RWPE2 (cell line): ENCODE measurements at regions not wholly inside any gene's neighbourhood (a gene's known extent, or its start where the extent isn't known, plus 50 kb on each side); places are given as distances from the start of the nearest gene placed in this dataset.
A peak's percentile ranks its signal among the peaks of the same experiment; 100 is the strongest.

Experiments
- ATAC-seq: fragments of 200-7000 bp; cut with Tn5 transposase; 3 replicates; pipeline ENCODE4 v1.9.1; 2021; ENCODE audit warnings: low read depth
- DNase-seq: peaks from one replicate; pipeline ENCODE4 v3.0.0-alpha.2; 2020; ENCODE audit warnings: low spot score
- H3K27ac ChIP-seq: fragments of 450-650 bp; 2 replicates; pipeline ENCODE4 v1.5.1; 2017; ENCODE audit warnings: mild to moderate bottlenecking; ENCODE audit not compliant: poor library complexity, severe bottlenecking
- H3K27me3 ChIP-seq: fragments of 250-450 bp; sonication (Bioruptor Pico); 2 replicates; pipeline ENCODE4 v1.5.1; 2021; ENCODE audit warnings: mild to moderate bottlenecking, moderate library complexity; ENCODE audit not compliant: insufficient read depth, poor library complexity, severe bottlenecking
- H3K36me3 ChIP-seq: fragments of 250-450 bp; sonication (Bioruptor Pico); 2 replicates; pipeline ENCODE4 v1.5.1; 2020; ENCODE audit warnings: low read depth, mild to moderate bottlenecking, moderate library complexity
- H3K4me1 ChIP-seq: fragments of 250-450 bp; sonication (Bioruptor Pico); 2 replicates; pipeline ENCODE4 v1.5.1; 2021; ENCODE audit warnings: mild to moderate bottlenecking, moderate library complexity; ENCODE audit not compliant: insufficient read depth, poor library complexity, severe bottlenecking
- H3K4me3 ChIP-seq: fragments of 250-450 bp; sonication (Bioruptor Pico); 2 replicates; pipeline ENCODE4 v1.5.1; 2021; ENCODE audit warnings: mild to moderate bottlenecking, moderate library complexity; ENCODE audit not compliant: severe bottlenecking
- H3K9me3 ChIP-seq: fragments of 250-450 bp; sonication (Bioruptor Pico); 2 replicates; pipeline ENCODE4 v1.5.1; 2021; ENCODE audit warnings: mild to moderate bottlenecking, moderate library complexity; ENCODE audit not compliant: severe bottlenecking
- TF ChIP-seq, protein P1 (sequence below): fragments of 450-650 bp; IDR thresholded peaks from one replicate; pipeline ENCODE4 v1.5.1; 2017; ENCODE audit warnings: mild to moderate bottlenecking, moderate library complexity; ENCODE audit not compliant: poor library complexity, severe bottlenecking

DNA sequence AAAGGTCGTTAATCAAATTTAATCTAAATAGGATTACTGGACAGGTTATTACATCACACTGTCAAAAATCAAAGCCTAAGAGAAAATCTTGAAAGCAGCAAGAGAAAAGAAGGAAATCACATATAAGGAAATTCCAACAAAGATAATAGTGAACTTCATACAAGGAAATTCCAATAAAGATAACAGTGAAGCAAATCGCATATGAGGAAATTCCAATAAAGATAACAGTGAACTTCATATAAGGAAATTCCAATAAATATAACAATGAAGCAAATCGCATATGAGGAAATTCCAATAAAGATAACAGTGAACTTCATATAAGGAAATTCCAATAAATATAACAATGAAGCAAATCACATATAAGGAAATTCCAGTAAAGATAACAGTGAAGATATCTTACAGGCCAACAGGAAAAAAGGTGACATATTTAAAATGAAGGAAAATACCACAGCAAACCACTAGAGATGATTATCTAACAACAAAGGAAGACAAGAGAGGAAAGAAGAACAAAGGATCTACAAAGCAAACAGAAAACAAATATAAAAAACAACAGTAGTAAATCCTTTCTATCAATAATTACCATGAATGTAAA is 787.7 kb downstream of the CCDC85A start:
- no peak overlapping the region for H3K27ac ChIP-seq
- no peaks in the 10 kb centered on the region for H3K27me3 ChIP-seq
- no peaks in the 10 kb centered on the region for H3K9me3 ChIP-seq
- H3K4me3 ChIP-seq = no peak overlapping the region
- DNase-seq (no peak), ATAC-seq (no peak)
- H3K36me3 ChIP-seq = no peaks in the 10 kb centered on the region
- TF ChIP-seq, protein P1, sequence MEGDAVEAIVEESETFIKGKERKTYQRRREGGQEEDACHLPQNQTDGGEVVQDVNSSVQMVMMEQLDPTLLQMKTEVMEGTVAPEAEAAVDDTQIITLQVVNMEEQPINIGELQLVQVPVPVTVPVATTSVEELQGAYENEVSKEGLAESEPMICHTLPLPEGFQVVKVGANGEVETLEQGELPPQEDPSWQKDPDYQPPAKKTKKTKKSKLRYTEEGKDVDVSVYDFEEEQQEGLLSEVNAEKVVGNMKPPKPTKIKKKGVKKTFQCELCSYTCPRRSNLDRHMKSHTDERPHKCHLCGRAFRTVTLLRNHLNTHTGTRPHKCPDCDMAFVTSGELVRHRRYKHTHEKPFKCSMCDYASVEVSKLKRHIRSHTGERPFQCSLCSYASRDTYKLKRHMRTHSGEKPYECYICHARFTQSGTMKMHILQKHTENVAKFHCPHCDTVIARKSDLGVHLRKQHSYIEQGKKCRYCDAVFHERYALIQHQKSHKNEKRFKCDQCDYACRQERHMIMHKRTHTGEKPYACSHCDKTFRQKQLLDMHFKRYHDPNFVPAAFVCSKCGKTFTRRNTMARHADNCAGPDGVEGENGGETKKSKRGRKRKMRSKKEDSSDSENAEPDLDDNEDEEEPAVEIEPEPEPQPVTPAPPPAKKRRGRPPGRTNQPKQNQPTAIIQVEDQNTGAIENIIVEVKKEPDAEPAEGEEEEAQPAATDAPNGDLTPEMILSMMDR = no peak
- no peaks in the 10 kb centered on the region for H3K4me1 ChIP-seq

DNA sequence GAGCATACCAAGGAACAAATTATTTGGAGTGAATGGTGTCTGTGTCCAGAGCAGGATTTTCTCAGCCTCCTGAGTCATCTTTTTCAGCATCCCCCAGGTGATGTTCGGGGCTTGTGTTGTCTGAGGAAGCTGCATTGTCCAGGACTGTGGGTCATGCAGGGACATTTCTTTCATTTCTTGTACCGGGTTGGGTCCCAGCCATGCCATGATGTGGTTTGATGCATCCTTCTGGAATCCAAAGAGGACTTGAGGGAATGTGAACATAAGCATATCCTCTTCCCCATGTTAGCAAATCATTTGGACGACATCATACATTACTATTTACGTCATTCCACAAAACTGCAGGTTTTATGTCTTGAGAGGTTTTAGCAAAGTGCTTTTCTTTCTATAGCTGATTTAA is 797.8 kb downstream of the CCDC85A start:
- TF ChIP-seq, protein P1 = no peak
- Histone ChIP-seq H3K36me3 (no peaks in the 10 kb centered on the region), H3K4me3 (no peak overlapping the region), H3K4me1 (no peaks in the 10 kb centered on the region), H3K27me3 (no peaks in the 10 kb centered on the region), H3K9me3 (no peaks in the 10 kb centered on the region), H3K27ac (no peak overlapping the region)
- DNase-seq (no peak), ATAC-seq (no peak)

DNA sequence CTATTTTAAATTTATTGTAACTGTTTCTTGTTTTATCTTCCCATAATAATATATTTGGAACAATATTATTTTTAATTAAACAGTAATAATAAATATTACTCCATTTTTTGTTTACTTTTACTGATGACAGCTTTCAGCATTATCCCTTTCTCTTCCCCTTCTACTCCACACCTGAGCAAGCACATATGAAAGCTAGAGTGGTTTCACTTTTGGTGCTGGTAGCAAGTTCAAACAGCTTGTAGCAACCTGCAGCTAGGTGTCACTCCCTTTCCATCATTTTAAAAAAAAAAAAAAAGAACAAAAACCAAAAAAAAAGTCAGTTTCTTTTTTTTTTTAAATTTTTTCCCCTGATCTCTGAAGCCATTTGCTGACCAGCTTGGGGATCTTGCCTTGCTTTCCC is 801.8 kb downstream of the CCDC85A start:
- Histone ChIP-seq H3K4me3 (no peak overlapping the region), H3K9me3 (no peaks in the 10 kb centered on the region), H3K27me3 (no peaks in the 10 kb centered on the region), H3K4me1 (no peaks in the 10 kb centered on the region), H3K36me3 (no peaks in the 10 kb centered on the region), H3K27ac (no peak overlapping the region)
- DNase-seq = no peak
- ATAC-seq = no peak
- TF ChIP-seq, protein P1 = peak; percentile 35

DNA sequence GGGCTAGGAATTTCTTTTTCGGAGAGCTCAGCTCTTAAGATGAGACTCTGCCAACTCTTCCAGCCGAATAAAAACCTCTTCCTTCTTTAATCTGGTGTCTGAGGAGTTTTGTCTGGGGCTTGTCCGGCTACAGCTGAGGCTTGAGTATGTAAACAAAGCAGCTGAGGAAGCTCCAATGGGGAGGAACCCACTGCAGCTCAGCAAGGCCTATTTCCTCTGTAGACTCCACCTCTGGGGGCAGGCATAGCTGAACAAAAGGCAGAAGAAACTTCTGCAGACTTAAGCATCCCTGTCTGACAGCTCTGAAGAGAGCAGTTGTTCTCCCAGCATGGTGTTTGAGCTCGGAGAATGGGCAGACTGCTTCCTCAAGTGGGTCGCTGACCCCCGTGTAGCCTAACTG is 838.7 kb downstream of the CCDC85A start:
- Histone ChIP-seq H3K36me3 (no peaks in the 10 kb centered on the region), H3K9me3 (no peaks in the 10 kb centered on the region), H3K27me3 (no peaks in the 10 kb centered on the region), H3K4me1 (no peaks in the 10 kb centered on the region), H3K27ac (no peak overlapping the region), H3K4me3 (no peak overlapping the region)
- ATAC-seq = no peak
- TF ChIP-seq, protein P1 = no peak
- no peak for DNase-seq

DNA sequence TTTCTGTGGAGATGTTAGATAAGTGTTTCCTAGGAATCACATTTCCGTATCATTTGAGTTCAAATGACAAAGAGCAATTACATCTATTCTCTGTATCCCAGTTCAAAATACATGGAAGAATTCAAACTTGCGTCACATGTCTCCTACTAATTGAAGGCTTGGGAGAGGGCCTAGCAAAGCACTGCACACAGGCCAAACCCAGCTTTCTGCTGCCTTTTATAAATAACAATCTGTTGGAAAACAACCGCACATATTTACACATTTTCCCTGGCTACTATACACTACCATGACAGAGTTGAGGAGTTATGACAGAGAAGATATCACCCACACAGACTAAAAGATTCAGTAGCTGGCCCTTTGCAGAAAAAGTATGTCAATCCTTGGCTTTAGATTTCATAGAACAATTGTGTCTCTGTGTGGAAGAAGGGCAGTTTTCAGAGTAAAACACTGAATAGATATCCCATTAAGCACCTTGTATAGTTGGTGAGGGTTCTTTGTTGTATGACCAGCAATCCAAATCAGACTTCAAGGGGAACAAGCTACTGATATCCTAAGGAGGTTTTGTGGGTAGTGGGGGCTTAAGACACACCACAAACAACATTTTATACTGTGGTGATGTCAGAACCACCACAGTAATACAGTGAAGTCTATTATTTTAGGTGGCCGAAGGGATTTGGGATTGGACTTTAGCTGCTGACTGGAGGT is 861.3 kb downstream of the CCDC85A start:
- H3K27ac ChIP-seq = no peak overlapping the region
- H3K27me3 ChIP-seq = no peaks in the 10 kb centered on the region
- H3K4me3 ChIP-seq = no peak overlapping the region
- no peaks in the 10 kb centered on the region for H3K9me3 ChIP-seq
- DNase-seq (no peak), ATAC-seq (no peak)
- no peaks in the 10 kb centered on the region for H3K4me1 ChIP-seq
- TF ChIP-seq, protein P1 = no peak
- H3K36me3 ChIP-seq = no peaks in the 10 kb centered on the region
